Peyer's patch (tissue), 4 donors: ENCODE measurements at regions not wholly inside any gene's neighbourhood (a gene's known extent, or its start where the extent isn't known, plus 50 kb on each side); places are given as distances from the start of the nearest gene placed in this dataset.

Experiments
- CTCF ChIP-seq, 6 experiments: fragments of 450-650 bp in 4 of 6; fragments of 200-600 bp in 2 of 6; sonication (generic) in 1 of 6; IDR thresholded peaks; one replicate each; pipeline ENCODE4 v1.5.1; 2017 to 2019; ENCODE audit warnings: antibody characterized with exemption in 6 of 6, mild to moderate bottlenecking in 3 of 6, moderate library complexity in 1 of 6
- POLR2A ChIP-seq, 2 donors: fragments of 450-650 bp; IDR thresholded peaks; one replicate each; pipeline ENCODE4 v1.5.1; 2017; ENCODE audit warnings: antibody characterized with exemption in 2 of 2, mild to moderate bottlenecking in 2 of 2, moderate library complexity in 2 of 2

DNA sequence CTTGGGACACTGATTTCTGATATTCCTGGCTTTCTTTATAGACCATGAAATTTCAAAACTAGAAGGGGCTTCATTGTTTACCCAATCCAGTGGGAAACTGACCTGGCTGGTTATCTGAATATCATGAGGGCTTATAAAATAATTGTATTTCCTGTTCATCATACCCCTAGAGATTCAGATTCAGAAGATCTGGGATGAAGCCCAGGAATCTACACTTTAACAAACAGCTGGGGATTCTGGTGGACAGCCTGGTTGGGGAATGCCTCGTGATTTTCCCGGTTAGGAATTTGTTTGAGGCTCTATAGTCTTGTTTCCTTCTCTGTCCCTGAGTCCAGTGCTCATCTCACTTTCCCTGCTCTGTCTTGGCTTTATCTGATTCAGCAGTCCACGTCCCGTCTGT is 110.3 kb downstream of the ADRA2A start:
- TF ChIP-seq CTCF (IDR thresholded peaks at IDR 0.05) (no peak), POLR2A (IDR thresholded peaks at IDR 0.05) (no peak)
